ENCODE measurements at regions not wholly inside any gene's neighbourhood (a gene's known extent, or its start where the extent isn't known, plus 50 kb on each side); places are given as distances from the start of the nearest gene placed in this dataset.

GRCh38 chr2:212726403-212726802 lies 187.8 kb upstream of the ERBB4 start:
- no peak overlapping the region for H3K4me3 ChIP-seq (ENCODE audit: low read depth, low read length, poor library complexity, severe bottlenecking)
- CTCF ChIA-PET: no interaction called here
- POLR2A ChIA-PET (ENCODE audit: low non-redundant PET): no interaction called here
- no peaks in the 10 kb centered on the region for H3K27me3 ChIP-seq (replicated peaks; ENCODE audit: insufficient read depth, low read depth, low read length, poor library complexity)
- H3K36me3 ChIP-seq (ENCODE audit: insufficient read depth, low read length, poor library complexity, severe bottlenecking): no peaks in the 10 kb centered on the region
- BruUV-seq (replicated peaks): no TSS peak
- no peak for DNase-seq (ENCODE audit: low spot score)
- TF ChIP-seq EZH2 (IDR thresholded peaks at IDR 0.05; ENCODE audit: borderline replicate concordance, low read depth, low read length, poor library complexity, severe bottlenecking): no peak
- no peak for TF ChIP-seq CTCF (conservative IDR thresholded peaks at IDR 0.05; ENCODE audit: low read depth, low read length)
- H3K27ac ChIP-seq (ENCODE audit: low read depth, low read length, poor library complexity, severe bottlenecking): no peak overlapping the region
- H3K4me1 ChIP-seq (ENCODE audit: insufficient read depth, low read length, poor library complexity, severe bottlenecking): no peaks in the 10 kb centered on the region
- intact Hi-C loops (cut with micrococcal nuclease; ENCODE audit: unreplicated experiment): no loop called here
- no peaks in the 10 kb centered on the region for H3K9me3 ChIP-seq (ENCODE audit: low read depth, low read length, poor library complexity, severe bottlenecking)

GRCh38 chr2:212725180-212725579 lies 186.6 kb upstream of the ERBB4 start:
- TF ChIP-seq EZH2 (IDR thresholded peaks at IDR 0.05; ENCODE audit: borderline replicate concordance, low read depth, low read length, poor library complexity, severe bottlenecking): no peak
- TF ChIP-seq CTCF (conservative IDR thresholded peaks at IDR 0.05; ENCODE audit: low read depth, low read length): no peak
- no peaks in the 10 kb centered on the region for H3K27me3 ChIP-seq (replicated peaks; ENCODE audit: insufficient read depth, low read depth, low read length, poor library complexity)
- no peak for DNase-seq (ENCODE audit: low spot score)
- intact Hi-C loops (cut with micrococcal nuclease; ENCODE audit: unreplicated experiment): no loop called here
- H3K27ac ChIP-seq (ENCODE audit: low read depth, low read length, poor library complexity, severe bottlenecking): no peak overlapping the region
- POLR2A ChIA-PET (ENCODE audit: low non-redundant PET): no interaction called here
- BruUV-seq (replicated peaks): no TSS peak
- H3K36me3 ChIP-seq (ENCODE audit: insufficient read depth, low read length, poor library complexity, severe bottlenecking): no peaks in the 10 kb centered on the region
- H3K4me1 ChIP-seq (ENCODE audit: insufficient read depth, low read length, poor library complexity, severe bottlenecking): no peaks in the 10 kb centered on the region
- no peak overlapping the region for H3K4me3 ChIP-seq (ENCODE audit: low read depth, low read length, poor library complexity, severe bottlenecking)
- no peaks in the 10 kb centered on the region for H3K9me3 ChIP-seq (ENCODE audit: low read depth, low read length, poor library complexity, severe bottlenecking)
- CTCF ChIA-PET: no interaction called here

GRCh38 chr2:212723226-212723625 lies 184.6 kb upstream of the ERBB4 start:
- no peak for TF ChIP-seq EZH2 (IDR thresholded peaks at IDR 0.05; ENCODE audit: borderline replicate concordance, low read depth, low read length, poor library complexity, severe bottlenecking)
- TF ChIP-seq CTCF (conservative IDR thresholded peaks at IDR 0.05; ENCODE audit: low read depth, low read length): no peak
- Histone ChIP-seq H3K4me3 (ENCODE audit: low read depth, low read length, poor library complexity, severe bottlenecking) (no peak overlapping the region), H3K9me3 (ENCODE audit: low read depth, low read length, poor library complexity, severe bottlenecking) (no peaks in the 10 kb centered on the region), H3K36me3 (ENCODE audit: insufficient read depth, low read length, poor library complexity, severe bottlenecking) (no peaks in the 10 kb centered on the region), H3K27ac (ENCODE audit: low read depth, low read length, poor library complexity, severe bottlenecking) (no peak overlapping the region), H3K4me1 (ENCODE audit: insufficient read depth, low read length, poor library complexity, severe bottlenecking) (no peaks in the 10 kb centered on the region), H3K27me3 (replicated peaks; ENCODE audit: insufficient read depth, low read depth, low read length, poor library complexity) (no peaks in the 10 kb centered on the region)
- intact Hi-C loops (cut with micrococcal nuclease; ENCODE audit: unreplicated experiment): no loop called here
- POLR2A ChIA-PET (ENCODE audit: low non-redundant PET): no interaction called here
- CTCF ChIA-PET: no interaction called here
- no peak for DNase-seq (ENCODE audit: low spot score)
- no TSS peak for BruUV-seq (replicated peaks)

All from A673 (cell line).